ENCODE measurements at regions not wholly inside any gene's neighbourhood (a gene's known extent, or its start where the extent isn't known, plus 50 kb on each side); places are given as distances from the start of the nearest gene placed in this dataset.

DNA sequence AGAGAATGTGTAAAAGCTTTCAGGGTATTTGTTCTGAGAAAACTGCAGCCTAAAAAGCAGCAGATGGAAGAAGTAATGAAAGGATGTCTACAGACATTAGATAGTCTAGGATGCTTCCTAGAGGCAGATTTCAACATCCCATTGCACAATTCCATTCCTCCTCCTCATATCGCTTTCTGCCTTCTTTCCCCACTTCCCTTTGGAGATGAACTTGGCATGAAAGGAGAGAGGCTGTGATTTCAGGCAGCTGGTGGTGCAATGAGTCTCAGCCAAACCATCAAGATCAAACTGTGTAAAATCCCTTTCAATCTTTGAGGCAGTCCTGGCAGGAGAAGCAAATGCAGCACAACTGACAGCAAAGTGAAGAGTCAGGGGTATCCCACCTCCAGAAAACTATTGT, 438.7 kb upstream of the KCNMB2 start:
- Histone ChIP-seq H3K9me3 (0 out of 2 replicates have a peak, but pooled peaks cover 2% of the 10 kb centered on the region), H3K36me3 (ENCODE audit: control insufficient read depth, insufficient read depth, low read length) (no peaks in the 10 kb centered on the region), H3K27me3 (replicated peaks; ENCODE audit: control insufficient read depth, insufficient read depth, low read length) (no peaks in the 10 kb centered on the region), H3K4me3 (ENCODE audit: low read depth, low read length) (no peak overlapping the region), H3K4me1 (no peaks in the 10 kb centered on the region)
- CTCF ChIA-PET: no interaction called here
- Mint-ChIP-seq H3K36me3 (ENCODE audit: insufficient read depth, unreplicated experiment) (no peaks in the 10 kb centered on the region), H3K9me3 (ENCODE audit: unreplicated experiment) (peaks cover 22% of the 10 kb centered on the region), H3K4me1 (ENCODE audit: low read depth, unreplicated experiment) (no peaks in the 10 kb centered on the region), H3K27ac (ENCODE audit: unreplicated experiment) (no peak overlapping the region), H3K4me3 (ENCODE audit: unreplicated experiment) (no peak overlapping the region), H3K27me3 (ENCODE audit: insufficient read depth, unreplicated experiment) (no peaks in the 10 kb centered on the region)
- intact Hi-C loops (cut with micrococcal nuclease; ENCODE audit: unreplicated experiment): no loop called here
- POLR2A ChIA-PET: no interaction called here
- DNase-seq: no peak
- TF ChIP-seq, protein P1, sequence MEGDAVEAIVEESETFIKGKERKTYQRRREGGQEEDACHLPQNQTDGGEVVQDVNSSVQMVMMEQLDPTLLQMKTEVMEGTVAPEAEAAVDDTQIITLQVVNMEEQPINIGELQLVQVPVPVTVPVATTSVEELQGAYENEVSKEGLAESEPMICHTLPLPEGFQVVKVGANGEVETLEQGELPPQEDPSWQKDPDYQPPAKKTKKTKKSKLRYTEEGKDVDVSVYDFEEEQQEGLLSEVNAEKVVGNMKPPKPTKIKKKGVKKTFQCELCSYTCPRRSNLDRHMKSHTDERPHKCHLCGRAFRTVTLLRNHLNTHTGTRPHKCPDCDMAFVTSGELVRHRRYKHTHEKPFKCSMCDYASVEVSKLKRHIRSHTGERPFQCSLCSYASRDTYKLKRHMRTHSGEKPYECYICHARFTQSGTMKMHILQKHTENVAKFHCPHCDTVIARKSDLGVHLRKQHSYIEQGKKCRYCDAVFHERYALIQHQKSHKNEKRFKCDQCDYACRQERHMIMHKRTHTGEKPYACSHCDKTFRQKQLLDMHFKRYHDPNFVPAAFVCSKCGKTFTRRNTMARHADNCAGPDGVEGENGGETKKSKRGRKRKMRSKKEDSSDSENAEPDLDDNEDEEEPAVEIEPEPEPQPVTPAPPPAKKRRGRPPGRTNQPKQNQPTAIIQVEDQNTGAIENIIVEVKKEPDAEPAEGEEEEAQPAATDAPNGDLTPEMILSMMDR (IDR thresholded peaks at IDR 0.05; ENCODE audit: insufficient read depth in 1 of 2, low read depth in 1 of 2, low read length in 1 of 2, severe bottlenecking in 1 of 2, unreplicated experiment in 1 of 2): no peak
- no TSS peak for BruUV-seq (replicated peaks)

DNA sequence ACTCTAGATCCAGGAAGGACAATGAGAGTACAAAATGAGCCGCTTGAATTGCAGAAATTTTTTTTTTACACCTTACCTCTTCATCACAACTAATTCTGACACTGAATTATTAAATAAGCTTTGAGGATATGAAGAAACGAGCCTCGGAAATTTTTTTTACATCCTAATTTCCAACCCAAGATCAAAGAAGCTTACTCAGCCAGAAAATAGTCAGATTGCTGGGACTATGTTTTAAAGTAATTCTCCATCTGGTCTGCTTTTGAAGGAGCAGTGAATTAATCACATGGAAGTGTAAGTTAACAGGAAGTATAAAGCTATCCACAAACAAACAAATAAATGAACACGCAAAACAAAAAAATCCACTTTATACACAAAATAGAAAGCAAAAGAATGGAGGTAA, 437.0 kb upstream of the KCNMB2 start:
- no TSS peak for BruUV-seq (replicated peaks)
- H3K27ac Mint-ChIP-seq (ENCODE audit: unreplicated experiment): no peak overlapping the region

DNA sequence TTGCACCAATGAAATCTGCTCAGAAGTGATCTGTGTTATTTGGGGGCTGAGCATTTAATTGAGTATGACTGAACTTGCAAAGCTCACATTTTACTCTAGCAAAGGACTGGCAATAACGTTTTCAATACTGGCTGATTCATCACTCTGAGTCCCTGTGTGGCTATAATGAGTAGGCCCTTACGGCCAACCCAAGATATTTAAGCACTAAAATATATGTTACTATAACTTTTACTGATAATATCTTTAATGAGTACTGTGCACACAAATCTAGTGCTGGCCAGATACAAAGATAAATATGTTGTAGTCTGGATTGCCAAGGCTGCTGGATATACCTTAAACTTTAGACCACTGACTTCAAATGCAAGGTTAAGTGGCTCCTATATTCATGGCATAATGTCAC, 436.4 kb upstream of the KCNMB2 start:
- CTCF ChIA-PET: no interaction called here
- H3K9me3 ChIP-seq: no peaks in the 10 kb centered on the region
- H3K27ac Mint-ChIP-seq (ENCODE audit: unreplicated experiment): no peak overlapping the region
- TF ChIP-seq, protein P1 (IDR thresholded peaks at IDR 0.05; ENCODE audit: insufficient read depth in 1 of 2, low read depth in 1 of 2, low read length in 1 of 2, severe bottlenecking in 1 of 2, unreplicated experiment in 1 of 2): no peak
- no peak overlapping the region for H3K4me3 ChIP-seq (ENCODE audit: low read depth, low read length)
- H3K27me3 ChIP-seq (replicated peaks; ENCODE audit: control insufficient read depth, insufficient read depth, low read length): no peaks in the 10 kb centered on the region
- POLR2A ChIA-PET: no interaction called here
- H3K4me3 Mint-ChIP-seq (ENCODE audit: unreplicated experiment): no peak overlapping the region
- intact Hi-C loops (cut with micrococcal nuclease; ENCODE audit: unreplicated experiment): no loop called here
- no peaks in the 10 kb centered on the region for H3K27me3 Mint-ChIP-seq (ENCODE audit: insufficient read depth, unreplicated experiment)
- H3K4me1 ChIP-seq: no peaks in the 10 kb centered on the region
- H3K36me3 Mint-ChIP-seq (ENCODE audit: insufficient read depth, unreplicated experiment): no peaks in the 10 kb centered on the region
- no TSS peak for BruUV-seq (replicated peaks)
- peaks cover 10% of the 10 kb centered on the region for H3K9me3 Mint-ChIP-seq (ENCODE audit: unreplicated experiment)
- no peak for DNase-seq
- H3K36me3 ChIP-seq (ENCODE audit: control insufficient read depth, insufficient read depth, low read length): no peaks in the 10 kb centered on the region
- no peaks in the 10 kb centered on the region for H3K4me1 Mint-ChIP-seq (ENCODE audit: low read depth, unreplicated experiment)

More for the DNA sequence above, 437.0 kb upstream of the KCNMB2 start:
- ChIA-PET CTCF (no interaction called here), POLR2A (no interaction called here)
- Histone ChIP-seq H3K4me3 (ENCODE audit: low read depth, low read length) (no peak overlapping the region), H3K27me3 (replicated peaks; ENCODE audit: control insufficient read depth, insufficient read depth, low read length) (no peaks in the 10 kb centered on the region), H3K9me3 (no peaks in the 10 kb centered on the region), H3K4me1 (no peaks in the 10 kb centered on the region), H3K36me3 (ENCODE audit: control insufficient read depth, insufficient read depth, low read length) (no peaks in the 10 kb centered on the region)
- H3K4me1 Mint-ChIP-seq (ENCODE audit: low read depth, unreplicated experiment): no peaks in the 10 kb centered on the region
- TF ChIP-seq, protein P1 (IDR thresholded peaks at IDR 0.05; ENCODE audit: insufficient read depth in 1 of 2, low read depth in 1 of 2, low read length in 1 of 2, severe bottlenecking in 1 of 2, unreplicated experiment in 1 of 2): no peak
- intact Hi-C loops (cut with micrococcal nuclease; ENCODE audit: unreplicated experiment): no loop called here
- DNase-seq: no peak
- no peaks in the 10 kb centered on the region for H3K27me3 Mint-ChIP-seq (ENCODE audit: insufficient read depth, unreplicated experiment)
- peaks cover 10% of the 10 kb centered on the region for H3K9me3 Mint-ChIP-seq (ENCODE audit: unreplicated experiment)
- H3K4me3 Mint-ChIP-seq (ENCODE audit: unreplicated experiment): no peak overlapping the region
- H3K36me3 Mint-ChIP-seq (ENCODE audit: insufficient read depth, unreplicated experiment): no peaks in the 10 kb centered on the region

Measured in Caco-2 (cell line).